ENCODE measurements at regions not wholly inside any gene's neighbourhood (a gene's known extent, or its start where the extent isn't known, plus 50 kb on each side); places are given as distances from the start of the nearest gene placed in this dataset.

GRCh38 chr3:147574621-147575020, 165.5 kb downstream of the ZIC1 start:
- no peak for DNase-seq (ENCODE audit: missing footprints)
- no peak for ATAC-seq
- intact Hi-C loops (cut with DNase I) = no loop called here

DNA sequence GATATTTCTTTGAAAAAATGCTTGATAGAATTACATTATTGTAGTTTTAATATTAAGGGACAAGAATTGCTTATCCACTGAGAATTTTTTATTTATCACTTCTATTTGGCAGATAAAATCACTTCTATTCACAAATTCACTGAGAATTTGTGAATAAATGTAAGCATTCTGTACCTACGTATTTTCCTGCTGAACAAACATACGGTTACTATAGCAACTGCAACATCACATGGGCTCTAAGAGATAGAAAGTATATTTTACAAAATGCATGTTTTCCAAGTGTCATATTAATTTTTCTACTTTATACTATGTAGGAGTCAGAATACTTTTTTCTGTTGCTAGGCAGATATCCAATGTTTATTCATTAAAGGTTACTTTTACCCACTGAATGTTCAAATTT, 166.2 kb downstream of the ZIC1 start:
- DNase-seq (ENCODE audit: missing footprints) = no peak
- no peak for ATAC-seq
- intact Hi-C loops (cut with DNase I) = no loop called here

DNA sequence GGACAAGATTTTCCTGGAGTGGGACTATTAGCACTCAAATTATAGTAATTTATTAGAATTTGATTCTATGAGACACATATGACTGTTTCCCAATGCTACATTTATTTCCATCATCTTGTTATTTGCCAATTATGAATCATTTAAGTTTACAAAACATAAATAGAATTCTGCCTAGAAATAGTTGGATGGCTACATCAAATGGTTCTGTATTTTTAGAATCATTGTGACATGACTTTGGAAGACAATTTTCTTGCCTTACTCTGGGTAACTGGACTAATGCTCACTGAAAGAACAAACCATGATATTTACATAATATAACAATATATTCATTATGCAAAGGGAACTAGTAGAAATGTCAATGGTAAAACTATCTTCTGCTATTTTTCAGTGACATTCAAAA, 173.5 kb downstream of the ZIC1 start:
- intact Hi-C loops (cut with DNase I) = no loop called here
- DNase-seq (ENCODE audit: missing footprints) = no peak
- no peak for ATAC-seq

DNA sequence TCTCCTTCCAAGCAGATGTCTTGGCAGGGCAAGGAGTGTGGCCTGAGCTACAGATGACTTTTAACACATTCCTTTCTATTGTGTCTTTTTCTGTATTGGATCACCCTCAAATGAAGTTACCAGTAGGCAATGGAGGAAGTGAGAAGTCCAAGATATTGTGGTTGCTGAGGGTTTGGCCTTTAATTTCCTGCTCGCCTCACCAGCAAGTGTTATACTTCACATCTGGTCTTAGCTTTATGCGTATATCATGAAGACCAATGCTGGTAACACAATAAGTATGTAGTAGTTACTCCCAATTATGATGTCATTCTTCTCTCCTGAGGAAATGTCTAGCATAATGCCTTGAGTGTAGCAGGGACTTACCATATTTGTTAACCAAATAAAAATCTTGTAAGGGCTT, 179.9 kb downstream of the ZIC1 start:
- no peak for ATAC-seq
- DNase-seq (ENCODE audit: missing footprints) = no peak
- intact Hi-C loops (cut with DNase I) = no loop called here

GRCh38 chr3:147604136-147604535, 195.0 kb downstream of the ZIC1 start:
- intact Hi-C loops (cut with DNase I) = no loop called here
- ATAC-seq (no peak), DNase-seq (ENCODE audit: missing footprints) (no peak)

DNA sequence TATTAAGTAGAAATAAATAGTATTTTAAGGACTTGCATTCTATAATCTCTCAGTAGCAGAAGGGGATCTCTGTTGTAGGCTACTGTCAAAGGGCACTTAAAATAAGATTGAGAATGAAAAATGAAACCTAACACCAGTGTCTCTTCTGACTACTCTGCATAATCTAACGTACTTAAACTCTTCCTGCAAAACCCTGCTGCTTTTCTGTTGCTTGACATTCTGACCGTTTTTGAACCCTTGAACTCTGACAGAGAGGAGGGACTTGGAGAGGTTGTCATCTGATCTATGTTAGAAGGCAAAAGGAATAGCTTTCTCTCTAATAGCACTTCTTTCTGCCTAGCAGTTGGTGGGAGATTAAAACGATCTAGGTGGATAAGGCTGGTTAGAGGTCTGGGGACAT, 204.6 kb downstream of the ZIC1 start:
- DNase-seq (ENCODE audit: missing footprints) (no peak), ATAC-seq (no peak)
- intact Hi-C loops (cut with DNase I) = no loop called here

GRCh38 chr3:147614210-147614609, 205.0 kb downstream of the ZIC1 start:
- ATAC-seq (no peak), DNase-seq (ENCODE audit: missing footprints) (no peak)
- intact Hi-C loops (cut with DNase I) = no loop called here

DNA sequence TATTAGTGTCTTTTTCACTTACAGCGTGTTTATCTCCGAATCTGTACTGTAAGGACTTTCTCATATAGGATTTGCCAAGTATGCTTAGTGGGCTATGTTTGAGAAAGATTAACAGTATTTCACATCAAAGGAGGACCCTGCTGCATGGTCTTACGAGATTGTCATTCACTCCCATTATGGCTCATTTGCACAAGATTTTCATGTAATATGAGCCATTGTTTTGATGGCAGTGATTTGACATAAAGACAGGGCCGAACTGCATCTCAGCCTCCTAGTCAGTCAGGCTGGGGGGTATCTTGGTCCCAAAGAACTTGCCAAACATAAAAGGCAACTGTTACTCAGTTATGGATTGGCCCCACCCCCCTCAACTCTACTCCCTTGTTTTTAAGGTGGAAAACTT, 205.9 kb downstream of the ZIC1 start:
- DNase-seq (ENCODE audit: missing footprints) (no peak), ATAC-seq (no peak)
- intact Hi-C loops (cut with DNase I) = no loop called here

GRCh38 chr3:147616998-147617619, 207.9 kb downstream of the ZIC1 start:
- intact Hi-C loops (cut with DNase I) = no loop called here
- ATAC-seq (no peak), DNase-seq (ENCODE audit: missing footprints) (no peak)

GRCh38 chr3:147618691-147619090, 209.5 kb downstream of the ZIC1 start:
- intact Hi-C loops (cut with DNase I) = no loop called here
- DNase-seq (ENCODE audit: missing footprints) = no peak

DNA sequence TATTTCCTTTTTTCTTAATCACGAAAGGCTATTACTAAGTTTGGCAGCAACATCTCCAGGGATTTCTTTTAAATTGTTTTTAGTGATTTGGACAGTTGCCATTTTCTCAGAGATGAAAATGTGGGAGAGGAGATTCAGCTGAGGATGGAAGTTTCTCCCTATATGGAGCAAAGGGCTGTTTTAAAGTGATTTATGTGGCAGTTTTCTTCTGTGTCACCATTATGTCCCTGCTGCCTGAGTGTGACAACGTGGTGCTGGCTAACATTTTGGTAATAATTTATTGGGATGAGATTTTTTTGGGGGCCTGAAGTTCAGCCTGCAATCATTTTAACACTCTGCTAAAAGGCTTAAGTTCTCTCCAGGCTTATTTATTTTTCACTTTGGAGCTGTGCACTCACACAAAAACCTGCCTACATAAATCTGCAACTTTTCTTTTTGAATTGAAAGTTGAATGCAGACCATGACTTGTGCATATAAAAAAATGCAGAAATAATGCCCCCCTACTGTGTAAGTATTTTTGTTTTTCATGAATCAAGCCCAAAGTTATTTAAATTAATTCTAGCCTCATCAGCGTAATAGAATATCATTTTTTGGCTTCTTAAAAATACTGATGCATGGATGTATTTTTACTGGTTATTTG, 210.9 kb downstream of the ZIC1 start:
- DNase-seq (ENCODE audit: missing footprints) (no peak), ATAC-seq (no peak)
- intact Hi-C loops (cut with DNase I) = no loop called here

More at GRCh38 chr3:147618691-147619090, 209.5 kb downstream of the ZIC1 start:
- no peak for ATAC-seq

DNA sequence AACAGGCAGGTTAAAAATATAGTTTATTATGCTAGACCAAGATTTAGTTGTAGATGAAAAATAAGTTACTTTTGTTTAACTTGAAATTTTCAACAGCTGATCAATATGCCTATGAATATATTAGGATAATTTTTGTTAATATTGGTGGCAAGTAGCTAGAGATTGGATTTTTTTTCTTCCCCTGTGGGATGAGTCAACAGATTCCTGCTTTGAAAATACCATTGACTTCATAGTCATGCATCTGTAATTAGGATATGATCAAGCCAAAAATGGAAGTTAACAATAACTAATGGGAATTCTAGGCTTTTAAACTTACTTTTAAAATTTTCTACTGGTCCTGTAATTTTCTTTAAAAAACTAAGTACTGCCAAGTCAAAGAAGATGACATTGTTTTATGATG, 211.7 kb downstream of the ZIC1 start:
- no peak for ATAC-seq
- no peak for DNase-seq (ENCODE audit: missing footprints)
- intact Hi-C loops (cut with DNase I) = no loop called here

- DNase-seq (ENCODE audit: missing footprints) (no peak), ATAC-seq (no peak)
- intact Hi-C loops (cut with DNase I) = no loop called here
Observed at GRCh38 chr3:147630921-147631415, 221.8 kb downstream of the ZIC1 start.

GRCh38 chr3:147640781-147641180, 231.6 kb downstream of the ZIC1 start:
- intact Hi-C loops (cut with DNase I) = no loop called here
- ATAC-seq = no peak
- DNase-seq (ENCODE audit: missing footprints) = no peak

DNA sequence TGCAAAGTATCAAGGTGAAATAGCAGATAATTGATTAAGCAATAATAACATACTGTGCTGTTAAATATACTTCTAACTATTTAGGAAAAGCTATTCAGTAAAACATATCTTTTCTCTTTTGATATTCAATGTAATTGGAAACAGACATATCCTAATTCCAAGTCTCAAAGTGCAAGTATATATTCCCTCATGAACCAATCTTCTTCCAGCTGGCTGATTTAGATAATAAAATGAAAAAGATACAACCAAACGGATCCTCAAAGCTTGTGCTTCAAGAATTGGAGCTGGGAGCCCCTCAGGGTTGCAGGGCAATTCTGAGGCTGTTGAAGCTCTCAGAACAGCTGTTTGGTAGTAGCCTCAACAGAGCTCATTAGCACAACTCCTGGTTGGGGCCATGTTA, 236.6 kb downstream of the ZIC1 start:
- ATAC-seq = no peak

DNA sequence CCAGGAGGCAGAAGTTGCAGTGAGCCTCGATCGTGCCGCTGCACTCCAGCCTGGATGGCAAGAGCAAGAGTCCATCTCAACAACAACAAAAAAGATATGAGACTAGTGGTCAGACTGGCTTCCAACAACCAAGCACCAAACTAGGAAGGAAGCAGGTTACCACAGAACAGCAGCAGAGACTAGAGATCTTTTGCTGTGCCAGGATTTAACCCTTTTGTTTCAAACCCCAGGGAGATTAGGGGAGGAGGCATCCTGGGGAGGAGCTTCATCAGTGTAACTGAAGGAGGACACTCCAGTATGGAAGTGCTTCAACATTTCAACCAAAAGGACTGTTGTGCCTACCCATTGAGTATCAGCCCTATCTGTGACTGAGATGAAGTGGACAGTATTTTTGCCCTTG, 240.3 kb downstream of the ZIC1 start:
- DNase-seq (ENCODE audit: missing footprints) (no peak), ATAC-seq (no peak)

More for the DNA sequence above, 236.6 kb downstream of the ZIC1 start:
- no peak for DNase-seq (ENCODE audit: missing footprints)
- intact Hi-C loops (cut with DNase I) = no loop called here

GRCh38 chr3:147651107-147651778, 242.1 kb downstream of the ZIC1 start:
- ATAC-seq = peak; percentile 88
- intact Hi-C loops (cut with DNase I) = loop anchor here (10.0 kb wide), 1 partner anchor 104 kb away; no protein-coding TSS in a partner anchor

More for the DNA sequence above, 240.3 kb downstream of the ZIC1 start:
- intact Hi-C loops (cut with DNase I) = no loop called here

DNA sequence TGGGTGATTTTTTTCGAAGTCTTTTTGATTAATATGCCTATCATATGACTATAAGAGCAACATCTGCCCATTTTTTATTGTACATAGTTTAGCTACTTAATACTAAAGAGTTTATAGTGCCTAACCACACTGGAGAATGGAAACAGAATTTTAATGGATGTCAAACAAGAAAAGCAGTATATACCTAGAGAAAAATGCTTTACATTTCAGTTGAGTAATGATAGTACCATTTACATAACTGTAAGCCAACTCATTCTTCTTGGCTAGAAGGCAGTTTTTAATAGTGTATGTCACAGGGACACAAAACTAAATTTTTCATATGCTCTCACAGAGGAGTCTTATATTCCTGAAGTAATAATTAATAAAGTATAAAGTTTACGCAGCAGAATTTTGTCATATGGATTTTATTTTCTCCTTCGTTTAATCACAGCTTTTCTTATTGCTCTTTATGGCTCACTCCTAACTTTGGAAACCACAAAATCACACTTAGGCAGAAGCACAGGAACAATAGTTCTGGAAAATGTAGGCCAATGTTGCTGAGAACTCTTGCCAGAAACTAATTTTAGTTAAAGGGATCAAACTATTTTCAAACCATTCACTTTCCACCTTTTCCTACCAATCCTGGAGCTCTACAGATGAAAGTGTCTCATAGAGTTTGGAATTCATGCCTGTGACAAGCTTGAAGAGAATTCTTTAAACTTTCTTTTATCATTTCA, 243.6 kb downstream of the ZIC1 start:
- ATAC-seq (no peak), DNase-seq (ENCODE audit: missing footprints) (no peak)
- intact Hi-C loops (cut with DNase I) = loop anchor here (10.0 kb wide), 1 partner anchor 102 kb away; no protein-coding TSS in a partner anchor

More at GRCh38 chr3:147651107-147651778, 242.1 kb downstream of the ZIC1 start:
- no peak for DNase-seq (ENCODE audit: missing footprints)

DNA sequence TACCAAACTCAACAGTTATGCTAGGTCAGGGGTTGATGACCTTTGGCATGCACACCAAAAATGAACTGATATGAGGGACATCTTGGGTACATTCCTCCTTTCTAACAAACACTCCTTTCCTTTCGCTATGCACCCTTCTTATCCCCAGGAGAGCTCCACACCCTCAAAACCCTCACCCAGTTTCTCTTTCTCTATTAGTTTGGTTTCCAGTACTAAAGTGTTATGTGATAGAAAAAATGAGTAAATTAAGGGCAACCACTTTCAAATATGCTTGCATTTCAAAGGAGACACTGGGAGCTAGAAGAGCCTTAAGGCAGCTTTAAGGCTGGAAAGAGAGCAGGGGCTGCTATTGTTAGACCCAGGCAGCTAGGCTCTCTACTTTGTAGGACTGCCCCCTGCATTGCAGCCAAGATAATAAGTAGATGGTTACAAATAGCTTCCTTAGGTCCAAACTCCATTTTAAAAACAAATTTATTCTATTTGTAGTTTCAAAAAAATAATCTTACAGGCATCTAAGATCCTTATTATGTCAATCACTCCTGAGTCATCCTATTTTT, 244.3 kb downstream of the ZIC1 start:
- intact Hi-C loops (cut with DNase I) = loop anchor here (10.0 kb wide), 1 partner anchor 101 kb away; no protein-coding TSS in a partner anchor
- DNase-seq (ENCODE audit: missing footprints) (no peak), ATAC-seq (no peak)
